ENCODE measurements at regions not wholly inside any gene's neighbourhood (a gene's known extent, or its start where the extent isn't known, plus 50 kb on each side); places are given as distances from the start of the nearest gene placed in this dataset.

DNA sequence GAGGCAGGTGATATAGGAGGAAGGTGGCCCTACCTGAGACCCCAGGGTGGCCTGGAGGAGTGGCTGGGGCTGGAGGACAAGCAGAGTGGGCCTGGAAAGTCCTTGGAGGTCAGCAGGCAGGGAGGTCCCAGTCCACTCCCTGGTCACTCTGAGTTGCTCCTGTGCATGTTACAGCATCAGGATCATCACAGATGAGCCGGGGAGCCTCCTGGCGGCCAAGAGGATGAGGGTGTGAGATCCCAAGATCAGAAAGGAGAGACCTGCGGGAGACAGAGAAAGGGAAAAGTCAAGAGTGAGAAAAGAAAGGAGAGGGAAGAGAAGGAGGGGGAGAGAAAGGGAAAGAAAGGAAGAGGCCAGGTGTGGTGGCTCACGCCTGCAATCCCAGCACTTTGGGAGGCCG is 71.7 kb downstream of the MRM1 start:
- TF ChIP-seq CTCF (IDR thresholded peaks at IDR 0.05): no peak
- TF ChIP-seq POLR2A (IDR thresholded peaks at IDR 0.05): no peak

Measured in thyroid gland (tissue), 4 donors.